HG03575 (cell line): ENCODE measurements at regions not wholly inside any gene's neighbourhood (a gene's known extent, or its start where the extent isn't known, plus 50 kb on each side); places are given as distances from the start of the nearest gene placed in this dataset.
"Not testable (repeated sequence)": the region's sequence is repeated elsewhere in the genome, so short reads cannot be mapped to it uniquely, and the experiment has no call there.

Source experiments
- ATAC-seq: cut with Tn5 transposase; IDR thresholded peaks from one replicate; pipeline ENCODE4 v1.9.1; 2021; ENCODE audit not compliant: unreplicated experiment, insufficient number of reproducible peaks, low FRiP score; ENCODE audit errors: extremely low read depth

DNA sequence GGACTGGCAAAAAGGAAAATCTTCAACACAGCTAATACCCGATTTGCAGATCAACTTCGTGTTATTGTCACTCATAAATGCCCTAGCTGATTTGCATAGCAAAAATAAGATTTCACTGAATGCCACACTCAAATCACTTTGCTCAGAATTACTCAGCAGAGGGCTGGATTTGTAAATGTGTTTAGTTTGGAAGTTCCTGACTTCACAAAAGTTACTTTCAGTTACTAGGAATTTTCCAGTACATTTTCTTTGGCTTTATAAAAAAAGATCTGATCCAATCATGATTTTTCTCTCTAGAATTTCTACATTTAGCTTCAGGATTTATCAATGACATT is 433.3 kb upstream of the ID2 start:
- ATAC-seq: no peak

DNA sequence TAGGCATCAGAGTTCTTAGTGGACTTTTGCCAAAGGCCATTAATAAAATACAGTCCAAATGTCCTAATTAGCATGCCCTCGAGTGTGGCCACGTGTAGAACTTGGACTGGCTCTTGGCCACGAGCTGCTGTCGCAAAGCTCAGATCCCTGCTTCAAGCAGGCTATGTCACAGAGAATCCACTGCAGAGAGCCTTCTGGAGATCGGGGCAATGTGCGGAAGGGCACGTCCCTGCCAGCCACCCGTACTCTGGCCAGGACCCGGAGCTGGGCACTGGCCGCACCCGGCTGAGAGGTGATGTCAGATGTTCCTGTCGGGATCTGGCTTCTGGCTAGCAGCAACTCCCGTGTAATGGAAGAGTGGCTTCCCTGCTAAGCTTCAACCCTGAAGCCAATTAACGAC is 432.7 kb upstream of the ID2 start:
- ATAC-seq: no peak

DNA sequence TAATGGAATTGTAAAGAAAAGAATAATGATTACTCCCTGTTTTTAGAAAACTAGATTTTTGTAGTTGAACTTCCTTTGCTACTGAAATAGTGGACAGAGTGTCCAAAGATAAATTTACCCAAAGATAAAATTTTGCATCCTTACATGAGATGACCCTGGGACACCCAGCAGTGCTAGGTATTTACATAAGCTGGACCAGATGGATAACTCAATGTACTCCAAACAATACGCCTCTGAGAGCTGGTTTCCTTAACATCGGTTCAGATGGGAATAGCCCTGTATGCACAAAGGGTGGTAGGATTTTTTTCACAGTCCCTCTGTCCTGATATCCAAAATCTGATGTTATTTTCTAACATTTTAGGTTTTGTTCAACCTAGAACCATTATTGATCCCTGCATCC is 432.1 kb upstream of the ID2 start:
- ATAC-seq: no peak

- not testable (repeated sequence) for ATAC-seq
Observed at GRCh38 chr2:8250290-8250689, 431.6 kb upstream of the ID2 start.

GRCh38 chr2:8251291-8251690 is 430.6 kb upstream of the ID2 start:
- ATAC-seq: no peak

GRCh38 chr2:8251856-8252255 is 430.0 kb upstream of the ID2 start:
- ATAC-seq: no peak

DNA sequence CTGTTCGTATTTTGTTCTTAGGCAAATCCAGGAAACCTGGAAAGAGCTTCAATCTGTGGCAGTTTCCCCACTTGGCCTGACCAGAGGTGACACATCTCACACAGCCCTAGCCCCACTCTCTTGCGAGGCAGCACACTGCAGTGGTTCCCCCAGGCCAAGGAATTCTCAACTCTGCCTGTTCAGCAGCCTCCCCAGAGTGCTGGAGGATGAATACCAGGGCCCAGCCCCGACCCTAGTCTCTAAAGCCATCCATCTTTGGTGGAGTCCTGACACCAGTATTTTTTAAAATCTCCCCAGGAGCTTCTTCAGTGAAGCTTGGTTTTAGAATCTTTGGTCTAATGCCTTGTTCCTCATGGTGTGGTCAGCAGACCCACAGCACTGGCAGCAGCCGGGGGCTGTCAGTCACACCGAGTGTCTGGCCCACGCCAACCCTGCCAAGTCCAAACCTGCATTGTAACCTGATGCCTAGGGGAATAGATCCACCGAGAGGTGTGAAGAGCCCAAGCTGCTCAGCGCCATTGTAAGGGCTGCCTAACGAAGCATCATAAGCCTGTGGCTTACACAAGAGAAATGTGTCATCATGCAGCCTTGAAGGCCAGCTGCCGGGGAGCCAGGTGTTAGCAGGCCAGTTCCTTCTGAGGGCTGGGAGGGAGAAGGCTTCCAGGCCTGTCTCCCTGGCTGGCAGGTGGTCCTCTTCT is 428.7 kb upstream of the ID2 start:
- ATAC-seq: peak; percentile 74

DNA sequence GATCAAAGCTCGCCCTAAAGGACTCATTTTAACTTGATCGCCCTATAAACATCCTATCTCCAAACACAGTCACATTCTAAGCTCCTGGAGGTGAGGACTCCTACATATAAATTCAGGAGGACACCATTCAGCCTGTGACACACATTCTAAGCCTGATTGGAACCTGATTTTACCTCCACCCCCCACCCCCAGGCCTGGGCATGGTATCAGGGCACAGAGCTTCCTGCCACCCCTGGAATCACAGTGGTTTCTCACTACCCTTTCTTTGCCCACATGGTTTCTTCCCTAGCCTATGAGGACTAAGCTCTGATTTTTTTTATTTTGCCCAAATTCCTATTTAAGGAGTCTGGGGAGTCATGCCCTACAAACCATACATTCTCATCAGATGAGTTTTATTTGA is 428.1 kb upstream of the ID2 start:
- ATAC-seq: no peak

DNA sequence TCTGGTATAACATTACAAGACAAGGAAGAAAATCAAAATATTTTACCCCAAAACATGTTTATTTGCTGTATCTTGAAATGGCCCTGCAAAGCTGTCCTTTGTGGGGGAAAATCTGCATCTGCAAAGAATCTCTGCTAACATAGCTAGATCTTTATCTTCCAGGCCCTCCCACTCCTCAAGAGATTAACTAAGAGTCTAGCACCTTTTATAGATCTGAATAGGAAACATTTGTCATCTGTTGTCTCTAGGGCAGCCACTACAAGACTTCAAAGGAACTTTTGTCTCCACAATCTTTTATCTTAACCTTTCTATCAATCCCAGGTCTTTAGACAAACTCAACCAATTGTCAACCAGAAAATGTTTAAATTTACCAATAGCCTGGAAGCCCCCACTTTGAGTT is 427.6 kb upstream of the ID2 start:
- ATAC-seq: not testable (repeated sequence)

DNA sequence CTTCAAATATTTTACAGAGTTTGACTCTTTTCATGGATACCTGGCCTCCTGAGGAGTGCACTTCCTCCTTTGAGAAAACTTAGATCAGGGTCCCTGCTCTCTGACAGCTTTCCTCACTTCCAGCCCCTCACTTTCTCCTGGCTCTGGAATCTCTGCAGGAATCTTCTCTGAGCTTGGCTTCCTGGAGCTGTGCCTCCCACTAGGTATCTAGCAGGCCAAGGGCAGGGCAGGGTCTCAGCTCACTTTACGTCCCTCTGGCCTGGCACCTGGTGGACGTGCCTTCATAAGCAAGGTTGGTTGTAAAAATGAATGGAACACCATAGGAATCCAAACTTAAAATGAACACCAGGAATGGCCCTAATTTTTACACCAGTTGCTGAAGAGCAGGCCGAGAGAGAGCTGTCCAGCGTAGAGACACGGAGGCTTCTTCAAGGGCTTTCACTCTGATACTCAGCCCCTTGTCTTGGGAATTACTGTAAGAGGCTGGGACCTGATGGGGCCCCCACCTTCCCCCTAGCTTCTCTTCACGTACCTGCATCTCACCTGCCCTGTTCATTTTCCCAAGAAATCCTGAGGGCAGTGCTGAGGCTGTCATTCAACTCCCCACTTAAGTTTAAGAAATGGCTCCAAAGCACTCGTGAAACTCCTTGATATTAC is 426.9 kb upstream of the ID2 start:
- no peak for ATAC-seq

DNA sequence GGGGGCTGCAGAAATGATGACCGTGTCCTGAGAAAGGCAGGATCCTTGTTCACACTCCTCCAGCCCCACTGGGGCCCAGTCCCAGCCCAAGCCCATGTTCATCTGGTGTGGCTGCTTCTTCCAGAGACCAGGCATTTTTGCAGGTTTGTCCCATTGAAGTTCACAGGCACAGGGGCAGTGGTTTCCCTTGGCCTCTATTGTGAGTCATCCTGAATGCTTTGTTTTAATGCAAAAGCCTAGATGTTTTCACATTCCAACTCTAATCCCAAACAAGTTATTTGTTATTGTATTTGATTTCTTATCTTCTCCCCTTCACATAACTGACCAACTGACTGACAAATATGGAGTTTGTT is 426.4 kb upstream of the ID2 start:
- no peak for ATAC-seq

GRCh38 chr2:8256905-8257304 is 425.0 kb upstream of the ID2 start:
- ATAC-seq: no peak

DNA sequence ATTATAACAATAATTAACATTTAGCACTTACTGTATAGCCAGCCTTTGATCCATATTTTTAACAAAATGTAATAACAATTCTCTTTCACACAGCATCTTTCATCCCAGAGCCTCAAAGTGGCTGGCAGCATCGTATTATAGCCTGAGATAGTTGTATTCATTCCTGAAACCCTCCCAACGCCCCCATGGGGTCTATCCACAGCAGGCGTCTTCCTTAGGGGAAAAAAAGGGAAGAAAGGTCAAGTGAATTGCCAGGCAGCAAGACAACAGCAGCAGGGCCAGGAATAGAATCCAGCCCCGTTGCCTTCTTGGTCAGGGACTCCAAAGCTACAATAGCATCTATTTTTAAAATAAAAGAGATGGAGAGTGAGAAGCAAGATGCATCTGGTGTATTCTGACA is 424.4 kb upstream of the ID2 start:
- ATAC-seq: no peak

GRCh38 chr2:8258406-8258805 is 423.4 kb upstream of the ID2 start:
- no peak for ATAC-seq

- no peak for ATAC-seq
Observed at GRCh38 chr2:8259106-8259840, 422.6 kb upstream of the ID2 start.

DNA sequence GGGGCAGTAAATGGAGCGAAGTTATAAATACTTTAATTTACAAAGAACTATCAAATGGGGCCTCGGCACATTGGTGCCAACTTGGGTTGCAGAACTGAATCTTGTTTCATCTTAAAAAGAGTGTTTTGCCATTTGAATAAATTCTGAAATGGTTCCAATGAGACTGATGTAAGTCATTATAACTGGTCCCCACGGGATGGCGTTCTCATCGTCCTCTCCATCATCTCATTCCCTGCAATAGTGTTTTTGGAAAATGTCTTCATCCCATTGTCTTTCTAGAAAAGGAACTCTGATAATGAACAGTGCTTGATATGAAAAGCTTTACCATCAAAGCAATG is 422.0 kb upstream of the ID2 start:
- no peak for ATAC-seq

DNA sequence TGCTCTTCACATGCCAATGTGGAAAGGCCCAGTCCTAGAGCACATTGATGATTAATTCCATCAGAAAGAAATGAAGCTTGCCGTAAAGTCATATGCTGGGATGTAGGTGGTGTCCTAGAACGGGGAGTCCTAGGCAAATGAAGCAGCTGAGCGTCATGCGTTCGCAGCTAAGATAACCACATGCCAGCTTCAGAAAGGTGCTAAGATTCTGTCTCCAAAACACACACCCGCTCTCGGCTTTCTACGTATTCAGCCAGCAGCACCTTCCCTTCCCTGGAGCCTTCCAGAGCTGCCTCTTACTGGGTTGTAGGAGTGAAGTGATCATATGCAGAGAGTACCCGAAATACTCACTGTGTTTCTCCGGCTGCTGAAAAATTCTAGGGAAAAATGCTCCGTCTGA is 421.6 kb upstream of the ID2 start:
- ATAC-seq: no peak

DNA sequence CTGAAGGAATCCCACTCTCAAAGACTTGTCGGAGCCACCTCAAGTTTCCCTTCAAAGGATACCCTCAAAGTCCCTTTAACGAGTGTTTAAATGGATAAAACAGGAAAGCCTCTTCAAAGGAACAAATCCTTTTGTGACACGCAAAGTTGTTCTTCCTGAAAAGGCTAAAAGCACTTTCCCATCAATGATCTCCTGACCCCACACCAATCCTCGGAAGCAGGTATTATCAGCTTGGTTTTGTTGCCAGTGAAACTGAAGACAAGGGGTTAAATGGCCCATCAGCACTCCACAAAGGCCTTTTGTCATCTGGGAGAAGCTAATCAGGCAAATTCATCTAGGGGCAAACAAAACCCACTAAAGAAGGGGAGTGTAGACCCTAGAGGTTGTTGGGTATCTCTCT is 418.0 kb upstream of the ID2 start:
- no peak for ATAC-seq

DNA sequence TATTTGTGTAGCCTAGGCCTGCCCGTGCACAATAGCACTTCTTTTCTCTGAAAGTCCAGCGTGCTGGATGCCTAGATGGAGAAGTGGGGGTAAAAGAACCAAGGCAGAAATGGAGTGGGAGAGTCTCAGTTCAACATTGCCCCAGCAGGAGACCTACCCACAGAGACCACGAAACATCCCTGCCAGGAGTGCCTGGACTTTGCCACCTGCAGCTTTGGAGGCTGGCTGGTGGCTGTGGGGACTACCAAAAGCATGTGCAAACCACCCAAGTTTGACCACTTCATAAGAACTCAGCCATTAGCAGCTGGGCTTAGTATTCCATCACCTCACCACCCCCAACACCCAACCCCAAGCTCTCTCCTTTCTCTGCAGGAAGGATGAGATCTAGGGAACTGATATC is 416.9 kb upstream of the ID2 start:
- ATAC-seq: no peak

DNA sequence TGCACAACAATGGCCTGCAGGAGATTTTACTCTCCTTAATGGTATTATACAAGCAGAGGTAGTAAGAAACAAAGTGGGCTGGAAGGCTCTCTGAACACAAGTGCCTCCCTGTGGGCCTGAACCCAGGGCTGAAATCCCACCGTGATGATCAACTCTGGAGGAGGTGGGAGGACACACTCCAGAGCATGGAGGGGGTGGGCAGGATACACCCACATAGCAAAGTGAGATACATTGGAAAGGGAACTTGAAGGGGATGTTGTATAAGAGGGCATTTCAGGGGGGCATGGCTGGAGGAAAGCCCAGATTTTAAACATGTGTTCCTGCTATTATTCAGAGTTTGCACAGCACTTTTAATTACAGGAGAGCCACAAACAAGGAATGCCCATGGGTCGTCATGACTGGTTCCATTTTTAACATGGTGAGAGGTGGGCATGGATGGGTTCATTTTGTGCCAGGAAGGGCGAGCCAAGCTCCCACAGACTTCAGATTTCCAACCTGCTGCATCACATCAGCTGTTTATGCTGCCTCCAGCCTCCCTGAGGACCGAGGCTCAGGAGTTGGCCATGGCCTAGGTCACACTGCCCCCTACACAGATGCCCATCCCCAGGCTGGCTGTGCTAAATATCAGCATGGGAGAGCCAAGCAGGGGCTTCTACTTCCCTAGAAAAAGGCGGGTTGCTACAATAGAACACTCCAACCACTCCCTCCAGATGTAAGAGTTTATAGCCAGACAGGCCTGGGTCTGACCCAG is 416.2 kb upstream of the ID2 start:
- ATAC-seq: no peak
